ENCODE measurements at regions not wholly inside any gene's neighbourhood (a gene's known extent, or its start where the extent isn't known, plus 50 kb on each side); places are given as distances from the start of the nearest gene placed in this dataset.

GRCh38 chr7:41311301-41311700 is 391.6 kb downstream of the INHBA start:
- Histone ChIP-seq H2BK5ac (ENCODE audit: low read depth, low read length, poor library complexity, severe bottlenecking) (no peak overlapping the region), H3K4me3 (ENCODE audit: insufficient read depth in 1 of 2, low read depth in 1 of 2, low read length in 2 of 2) (no peak overlapping the region), H2BK15ac (ENCODE audit: low read depth, poor library complexity, severe bottlenecking) (no peak overlapping the region), H3K27me3 (ENCODE audit: control insufficient read depth in 1 of 2, insufficient read depth in 1 of 2, low read length in 2 of 2) (no peaks in the 10 kb centered on the region), H2AK5ac (ENCODE audit: low read length, severe bottlenecking) (no peak overlapping the region), H4K91ac (ENCODE audit: low read length) (no peak overlapping the region), H3K36me3 (ENCODE audit: control insufficient read depth in 1 of 2, insufficient read depth in 2 of 2, low read depth in 1 of 2, low read length in 2 of 2) (no peaks in the 10 kb centered on the region), H3K79me1 (replicated peaks; ENCODE audit: low read length, poor library complexity, severe bottlenecking) (no peaks in the 10 kb centered on the region), H3K23ac (ENCODE audit: low read length in 2 of 2) (no peak overlapping the region), H3K18ac (ENCODE audit: low read depth in 1 of 2, low read length in 2 of 2) (no peak overlapping the region), H3K4ac (ENCODE audit: low read depth in 1 of 2, low read length in 2 of 2) (no peak overlapping the region), H4K8ac (ENCODE audit: low read length) (no peak overlapping the region), H3K9me3 (ENCODE audit: control insufficient read depth, low read length) (no peaks in the 10 kb centered on the region), H3K14ac (ENCODE audit: low read length in 2 of 2) (no peak overlapping the region), H3K9ac (ENCODE audit: low read length) (no peak overlapping the region), H2BK120ac (ENCODE audit: low read depth, low read length) (no peak overlapping the region), H2AFZ (ENCODE audit: low read depth, low read length) (no peak overlapping the region), H3K4me2 (ENCODE audit: low read length, poor library complexity, severe bottlenecking) (no peak overlapping the region), H3K4me1 (ENCODE audit: control insufficient read depth, insufficient read depth, low read depth, low read length) (no peaks in the 10 kb centered on the region), H2BK12ac (ENCODE audit: low read length in 2 of 2) (no peak overlapping the region), H3K27ac (ENCODE audit: low read length, poor library complexity, severe bottlenecking) (no peak overlapping the region)
- no peak for DNase-seq
- 76% methylated on average over 3 of the region's 3 CpGs for WGBS

- no CpG with 5 or more reads among the region's 2 CpGs for WGBS
- Histone ChIP-seq H3K4ac (ENCODE audit: low read depth in 1 of 2, low read length in 2 of 2) (no peak overlapping the region), H2BK5ac (ENCODE audit: low read depth, low read length, poor library complexity, severe bottlenecking) (no peak overlapping the region), H2BK120ac (ENCODE audit: low read depth, low read length) (no peak overlapping the region), H2BK15ac (ENCODE audit: low read depth, poor library complexity, severe bottlenecking) (no peak overlapping the region), H2AFZ (ENCODE audit: low read depth, low read length) (no peak overlapping the region), H4K91ac (ENCODE audit: low read length) (no peak overlapping the region), H3K4me1 (ENCODE audit: control insufficient read depth, insufficient read depth, low read depth, low read length) (no peaks in the 10 kb centered on the region), H3K79me1 (replicated peaks; ENCODE audit: low read length, poor library complexity, severe bottlenecking) (no peaks in the 10 kb centered on the region), H3K23ac (ENCODE audit: low read length in 2 of 2) (no peak overlapping the region), H3K27me3 (ENCODE audit: control insufficient read depth in 1 of 2, insufficient read depth in 1 of 2, low read length in 2 of 2) (no peaks in the 10 kb centered on the region), H3K36me3 (ENCODE audit: control insufficient read depth in 1 of 2, insufficient read depth in 2 of 2, low read depth in 1 of 2, low read length in 2 of 2) (no peaks in the 10 kb centered on the region), H3K4me2 (ENCODE audit: low read length, poor library complexity, severe bottlenecking) (no peak overlapping the region), H2AK5ac (ENCODE audit: low read length, severe bottlenecking) (no peak overlapping the region), H3K27ac (ENCODE audit: low read length, poor library complexity, severe bottlenecking) (no peak overlapping the region), H3K18ac (ENCODE audit: low read depth in 1 of 2, low read length in 2 of 2) (no peak overlapping the region), H2BK12ac (ENCODE audit: low read length in 2 of 2) (no peak overlapping the region), H3K14ac (ENCODE audit: low read length in 2 of 2) (no peak overlapping the region), H3K9me3 (ENCODE audit: control insufficient read depth, low read length) (no peaks in the 10 kb centered on the region), H3K4me3 (ENCODE audit: insufficient read depth in 1 of 2, low read depth in 1 of 2, low read length in 2 of 2) (no peak overlapping the region), H3K9ac (ENCODE audit: low read length) (no peak overlapping the region), H4K8ac (ENCODE audit: low read length) (no peak overlapping the region)
- DNase-seq = no peak
These were observed 396.4 kb downstream of the INHBA start for GRCh38 chr7:41306486-41306885.

GRCh38 chr7:41305001-41305400 is 397.9 kb downstream of the INHBA start:
- Histone ChIP-seq H3K36me3 (ENCODE audit: control insufficient read depth in 1 of 2, insufficient read depth in 2 of 2, low read depth in 1 of 2, low read length in 2 of 2) (no peaks in the 10 kb centered on the region), H3K79me1 (replicated peaks; ENCODE audit: low read length, poor library complexity, severe bottlenecking) (no peaks in the 10 kb centered on the region), H3K9me3 (ENCODE audit: control insufficient read depth, low read length) (no peaks in the 10 kb centered on the region), H3K27ac (ENCODE audit: low read length, poor library complexity, severe bottlenecking) (no peak overlapping the region), H4K91ac (ENCODE audit: low read length) (no peak overlapping the region), H2BK120ac (ENCODE audit: low read depth, low read length) (no peak overlapping the region), H2BK5ac (ENCODE audit: low read depth, low read length, poor library complexity, severe bottlenecking) (no peak overlapping the region), H3K9ac (ENCODE audit: low read length) (no peak overlapping the region), H3K4me1 (ENCODE audit: control insufficient read depth, insufficient read depth, low read depth, low read length) (peaks cover 1% of the 10 kb centered on the region), H2BK15ac (ENCODE audit: low read depth, poor library complexity, severe bottlenecking) (no peak overlapping the region), H2BK12ac (ENCODE audit: low read length in 2 of 2) (no peak overlapping the region), H3K4ac (ENCODE audit: low read depth in 1 of 2, low read length in 2 of 2) (no peak overlapping the region), H3K14ac (ENCODE audit: low read length in 2 of 2) (no peak overlapping the region), H4K8ac (ENCODE audit: low read length) (no peak overlapping the region), H2AFZ (ENCODE audit: low read depth, low read length) (no peak overlapping the region), H3K4me2 (ENCODE audit: low read length, poor library complexity, severe bottlenecking) (no peak overlapping the region), H3K4me3 (ENCODE audit: insufficient read depth in 1 of 2, low read depth in 1 of 2, low read length in 2 of 2) (no peak overlapping the region), H3K23ac (ENCODE audit: low read length in 2 of 2) (no peak overlapping the region), H3K27me3 (ENCODE audit: control insufficient read depth in 1 of 2, insufficient read depth in 1 of 2, low read length in 2 of 2) (no peaks in the 10 kb centered on the region), H3K18ac (ENCODE audit: low read depth in 1 of 2, low read length in 2 of 2) (no peak overlapping the region), H2AK5ac (ENCODE audit: low read length, severe bottlenecking) (no peak overlapping the region)
- 100% methylated on average over 1 of the region's 1 CpG for WGBS
- no peak for DNase-seq

- H3K27ac ChIP-seq (ENCODE audit: low read length, poor library complexity, severe bottlenecking) = no peak overlapping the region
- no peak overlapping the region for H4K8ac ChIP-seq (ENCODE audit: low read length)
- no peak overlapping the region for H2BK12ac ChIP-seq (ENCODE audit: low read length in 2 of 2)
- no peak overlapping the region for H3K18ac ChIP-seq (ENCODE audit: low read depth in 1 of 2, low read length in 2 of 2)
- DNase-seq = no peak
- H2BK120ac ChIP-seq (ENCODE audit: low read depth, low read length) = no peak overlapping the region
- H3K4me2 ChIP-seq (ENCODE audit: low read length, poor library complexity, severe bottlenecking) = no peak overlapping the region
- no peak overlapping the region for H3K4ac ChIP-seq (ENCODE audit: low read depth in 1 of 2, low read length in 2 of 2)
- no peaks in the 10 kb centered on the region for H3K79me1 ChIP-seq (replicated peaks; ENCODE audit: low read length, poor library complexity, severe bottlenecking)
- 92% methylated on average over 3 of the region's 4 CpGs for WGBS
- no peak overlapping the region for H3K23ac ChIP-seq (ENCODE audit: low read length in 2 of 2)
- no peak overlapping the region for H4K91ac ChIP-seq (ENCODE audit: low read length)
- H2BK5ac ChIP-seq (ENCODE audit: low read depth, low read length, poor library complexity, severe bottlenecking) = no peak overlapping the region
- H3K4me1 ChIP-seq (ENCODE audit: control insufficient read depth, insufficient read depth, low read depth, low read length) = peaks cover 1% of the 10 kb centered on the region
- H3K9ac ChIP-seq (ENCODE audit: low read length) = no peak overlapping the region
- H3K36me3 ChIP-seq (ENCODE audit: control insufficient read depth in 1 of 2, insufficient read depth in 2 of 2, low read depth in 1 of 2, low read length in 2 of 2) = no peaks in the 10 kb centered on the region
- H2AK5ac ChIP-seq (ENCODE audit: low read length, severe bottlenecking) = no peak overlapping the region
- H2BK15ac ChIP-seq (ENCODE audit: low read depth, poor library complexity, severe bottlenecking) = no peak overlapping the region
- no peaks in the 10 kb centered on the region for H3K27me3 ChIP-seq (ENCODE audit: control insufficient read depth in 1 of 2, insufficient read depth in 1 of 2, low read length in 2 of 2)
- H3K4me3 ChIP-seq (ENCODE audit: insufficient read depth in 1 of 2, low read depth in 1 of 2, low read length in 2 of 2) = no peak overlapping the region
- H3K14ac ChIP-seq (ENCODE audit: low read length in 2 of 2) = no peak overlapping the region
- H2AFZ ChIP-seq (ENCODE audit: low read depth, low read length) = no peak overlapping the region
- H3K9me3 ChIP-seq (ENCODE audit: control insufficient read depth, low read length) = no peaks in the 10 kb centered on the region
These were observed 399.2 kb downstream of the INHBA start for GRCh38 chr7:41303709-41304108.

All from mesenchymal stem cell (in vitro differentiated cells and primary cell).